DMS53 treated with DMSO at 0.1 percent for 48 hours (cell line): ENCODE measurements at regions not wholly inside any gene's neighbourhood (a gene's known extent, or its start where the extent isn't known, plus 50 kb on each side); places are given as distances from the start of the nearest gene placed in this dataset.

Experiments
- DNase-seq: peaks from one replicate; lab custom pipeline; 2025; ENCODE audit not compliant: unreplicated experiment; lab: John Stamatoyannopoulos, UW

DNA sequence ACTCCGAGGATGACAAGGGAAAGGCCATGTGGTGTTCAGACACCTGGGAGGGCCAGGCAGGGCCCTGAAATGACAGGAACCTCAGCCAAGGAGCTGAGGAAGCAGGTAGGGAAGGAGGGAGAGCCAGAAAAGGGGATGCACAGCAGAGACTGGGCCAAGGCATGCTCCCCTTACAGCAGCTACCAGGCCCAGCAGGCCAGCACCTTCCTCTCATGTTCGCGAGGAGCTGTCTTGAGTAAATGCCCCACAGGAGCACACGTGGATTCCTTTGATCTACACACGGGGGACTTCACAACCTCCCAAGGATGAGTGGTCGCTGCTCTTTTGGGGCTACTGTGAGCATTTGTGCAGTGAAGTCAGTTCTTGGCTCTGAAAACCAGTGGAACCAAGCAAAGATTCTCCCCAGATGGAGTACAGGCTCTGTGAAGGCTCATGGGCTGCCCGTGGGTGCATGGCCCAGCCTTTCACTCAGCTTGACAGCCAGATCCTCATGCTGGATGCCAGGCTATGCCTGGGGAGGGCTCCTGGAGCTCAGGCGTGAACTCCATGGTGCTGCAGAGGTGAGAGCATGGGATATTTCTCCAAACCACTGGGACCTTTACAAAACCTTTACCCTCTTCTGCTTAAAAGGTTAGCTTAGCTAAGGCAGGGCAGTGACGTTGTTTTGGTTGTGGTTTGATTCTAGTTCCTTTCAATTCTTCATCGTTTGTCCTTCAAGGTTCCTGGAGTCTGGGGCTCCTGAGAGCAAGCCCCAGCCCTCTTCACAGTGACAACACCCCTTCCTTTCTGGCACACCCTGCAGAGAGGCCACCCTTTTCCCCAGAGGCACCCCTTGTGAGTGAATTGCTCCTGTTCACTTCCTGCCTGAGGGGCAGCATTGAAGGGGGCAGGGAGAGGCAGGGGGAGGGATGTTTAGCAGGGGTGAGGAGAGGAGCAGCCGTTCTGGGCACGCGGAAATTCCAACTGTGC is 74.2 kb upstream of the ZPBP start:
- no peak for DNase-seq

GRCh38 chr7:50164559-50165170 is 71.6 kb upstream of the ZPBP start:
- no peak for DNase-seq

- no peak for DNase-seq
Measured at GRCh38 chr7:50160206-50160605, 67.2 kb upstream of the ZPBP start.

DNA sequence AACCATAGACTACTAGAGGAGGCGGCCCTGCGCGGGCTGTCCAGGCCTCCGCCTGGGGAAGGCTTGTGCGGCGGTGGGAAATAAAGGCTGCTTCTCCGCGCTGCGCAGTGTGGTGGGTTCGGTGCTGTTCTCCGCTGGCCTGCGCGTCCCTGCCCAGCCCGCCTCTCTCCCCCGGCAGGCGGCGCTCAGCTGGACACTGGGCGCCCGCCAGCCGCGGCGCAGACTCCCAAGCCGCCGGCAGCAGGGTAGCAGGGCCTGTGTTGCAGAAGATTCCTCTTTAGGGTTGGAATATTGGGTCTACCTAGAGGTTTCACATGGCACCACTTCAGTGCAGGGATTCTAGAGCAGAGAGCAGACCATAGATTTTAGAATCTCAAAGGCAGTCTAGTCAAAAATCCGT is 66.1 kb upstream of the ZPBP start:
- no peak for DNase-seq

- no peak for DNase-seq
Measured at GRCh38 chr7:50156706-50157105, 63.7 kb upstream of the ZPBP start.

GRCh38 chr7:50156163-50156562 is 63.1 kb upstream of the ZPBP start:
- no peak for DNase-seq

GRCh38 chr7:50155755-50156154 is 62.7 kb upstream of the ZPBP start:
- DNase-seq = no peak

DNA sequence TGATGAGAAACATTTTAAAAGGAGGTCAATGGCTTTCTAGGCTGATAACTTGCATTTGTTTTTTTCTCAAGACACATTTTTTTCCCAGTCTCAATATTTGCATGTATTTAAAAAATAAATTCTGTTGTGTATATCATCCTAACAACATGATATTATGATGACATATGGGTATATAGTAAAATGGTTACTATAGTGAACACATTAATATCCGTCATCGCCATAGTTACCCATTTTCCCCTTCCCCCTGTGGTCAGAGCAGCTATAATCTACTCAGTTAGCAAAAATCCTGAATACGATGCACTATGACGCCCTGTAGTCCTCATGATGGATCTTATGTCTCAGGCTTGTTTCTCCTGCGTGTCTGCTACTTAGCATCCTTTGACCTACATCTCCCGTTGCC is 60.9 kb upstream of the ZPBP start:
- no peak for DNase-seq

DNA sequence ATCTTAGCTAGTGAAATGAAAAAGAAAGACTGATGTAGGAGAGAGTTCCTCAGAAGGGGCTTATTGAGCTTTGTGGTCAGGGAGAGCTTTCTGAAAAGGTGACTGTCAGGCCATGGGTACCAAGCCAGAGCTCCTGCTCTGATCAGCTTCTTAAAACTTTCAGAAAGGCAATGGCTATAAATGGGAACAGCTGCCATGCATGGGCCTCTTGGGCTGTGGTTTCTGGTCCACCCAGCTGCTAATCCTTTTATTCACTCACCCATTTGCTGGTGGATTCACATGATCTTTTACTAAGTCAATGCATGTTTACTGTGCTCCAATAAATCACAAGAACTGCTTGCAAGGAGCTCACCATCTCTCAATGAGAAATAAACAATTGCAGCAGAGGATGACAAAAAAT is 60.1 kb upstream of the ZPBP start:
- DNase-seq = no peak

DNA sequence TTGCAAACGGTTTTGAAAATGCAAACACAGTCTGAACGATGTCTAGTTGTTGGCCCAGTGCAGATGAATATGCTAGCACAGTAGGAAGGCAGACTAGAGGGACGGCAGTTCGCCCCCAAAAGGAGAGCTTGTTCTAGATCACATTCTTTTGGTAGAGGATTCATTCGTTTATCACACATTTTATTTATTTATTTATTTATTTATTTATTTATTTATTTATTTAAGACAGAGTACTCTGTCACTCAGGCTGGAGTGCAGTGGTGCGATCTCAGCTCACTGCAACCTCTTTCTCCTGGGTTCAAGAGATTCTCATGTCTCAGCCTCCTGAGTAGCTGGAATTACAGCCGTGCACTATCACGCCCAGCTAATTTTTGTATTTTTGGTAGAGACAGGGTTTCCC is 59.4 kb upstream of the ZPBP start:
- no peak for DNase-seq

DNA sequence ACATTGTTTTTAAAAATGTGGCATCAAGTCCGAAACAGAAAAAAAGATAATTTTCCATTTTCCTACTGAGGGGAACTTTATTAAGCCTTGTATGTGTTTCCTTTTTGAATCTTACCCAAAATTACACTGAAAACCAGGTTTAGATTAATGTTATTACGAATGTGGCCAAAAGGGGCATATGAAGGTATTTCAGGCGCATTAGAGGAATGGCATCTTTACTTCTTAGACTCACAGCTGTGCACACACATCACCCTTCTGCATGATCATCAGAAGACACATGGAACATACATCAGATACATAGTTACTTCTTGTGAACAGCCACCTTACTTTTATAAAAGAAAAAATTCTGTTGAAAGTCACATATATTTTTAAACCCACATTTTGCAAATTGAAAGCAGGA is 58.6 kb upstream of the ZPBP start:
- DNase-seq = no peak

DNA sequence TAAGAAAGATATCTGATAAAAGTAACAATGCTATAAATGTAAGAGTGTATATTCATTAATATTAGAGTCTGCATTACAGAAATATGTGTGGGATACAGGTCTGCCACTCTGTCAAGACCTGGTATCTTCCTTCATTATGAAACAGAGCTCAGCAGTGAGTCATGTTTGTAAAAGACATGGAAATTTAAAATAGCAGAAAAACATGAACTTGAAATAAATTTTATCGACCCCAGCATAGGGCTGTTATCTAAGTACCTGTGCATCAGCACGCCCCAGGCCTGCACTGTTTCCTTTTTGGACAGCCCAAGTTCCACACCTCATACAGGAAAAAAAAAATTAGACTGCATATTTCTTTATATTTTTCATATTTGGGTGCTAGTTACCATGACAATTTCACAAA is 58.0 kb upstream of the ZPBP start:
- no peak for DNase-seq

- no peak for DNase-seq
Measured at GRCh38 chr7:50149369-50149768, 56.3 kb upstream of the ZPBP start.

DNA sequence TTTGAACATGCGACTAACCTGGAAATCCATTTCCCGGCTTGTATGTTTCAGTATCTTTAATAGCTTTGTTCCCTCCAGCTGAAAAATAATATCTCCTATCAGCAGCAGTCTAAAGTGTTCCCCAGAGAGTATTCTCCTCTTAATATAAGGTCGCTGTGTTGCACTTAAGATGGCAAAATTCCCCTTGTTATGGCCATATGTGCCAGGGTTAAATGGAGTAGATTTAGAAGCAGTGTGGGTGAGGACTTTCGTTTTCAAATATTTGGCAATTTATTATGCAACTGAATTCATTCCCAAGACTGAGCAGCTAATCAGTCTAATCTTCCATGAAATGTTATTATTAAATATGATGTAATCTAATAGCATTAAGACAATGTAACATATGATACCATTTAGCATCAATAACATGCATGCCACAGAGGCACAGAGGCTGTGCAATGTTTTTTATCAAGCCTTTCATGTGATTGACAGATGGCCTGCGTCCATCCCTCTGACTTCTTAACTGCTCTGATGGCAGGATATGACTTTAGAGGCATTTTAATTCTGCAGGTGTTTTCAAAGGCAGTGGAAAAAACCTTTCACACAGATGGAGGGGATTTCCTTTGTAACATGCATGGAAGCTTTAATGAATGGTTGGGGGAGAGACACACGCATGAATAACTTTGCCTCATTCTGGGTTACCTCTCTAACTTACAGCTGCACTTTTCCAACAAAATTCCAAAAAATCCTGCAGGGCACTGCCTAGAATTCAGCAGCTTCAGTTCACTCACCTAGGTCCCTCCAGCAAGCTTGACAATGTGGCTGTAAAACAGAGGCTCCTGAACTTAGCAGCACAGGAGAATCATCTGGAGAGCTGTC is 55.1 kb upstream of the ZPBP start:
- no peak for DNase-seq

GRCh38 chr7:50146692-50147091 is 53.6 kb upstream of the ZPBP start:
- DNase-seq = no peak

DNA sequence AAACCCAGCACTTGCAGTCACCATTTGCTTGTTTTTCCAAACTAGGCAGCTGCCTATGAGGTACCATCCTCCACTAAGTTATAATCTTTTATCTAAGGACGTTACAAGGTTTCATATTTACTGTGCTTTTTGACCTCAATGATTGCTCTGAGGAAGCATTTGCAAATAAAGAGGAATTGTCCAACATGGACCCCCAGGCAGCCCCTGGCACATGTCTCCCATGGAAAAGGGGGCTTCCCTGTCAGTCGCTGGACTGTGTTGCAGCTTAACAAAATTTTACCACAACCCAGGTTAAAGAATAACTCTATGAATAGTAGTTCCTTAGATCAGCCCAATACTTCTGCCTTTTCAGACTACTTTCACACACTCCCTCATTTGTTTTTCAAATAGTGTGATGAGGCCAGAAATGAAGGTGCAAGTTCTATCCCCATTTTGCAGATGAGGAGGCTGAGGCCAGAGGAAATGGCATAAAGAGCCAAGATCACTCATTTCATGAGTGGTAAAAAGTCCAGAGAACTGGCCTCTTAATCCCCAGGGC is 52.8 kb upstream of the ZPBP start:
- DNase-seq = no peak

DNA sequence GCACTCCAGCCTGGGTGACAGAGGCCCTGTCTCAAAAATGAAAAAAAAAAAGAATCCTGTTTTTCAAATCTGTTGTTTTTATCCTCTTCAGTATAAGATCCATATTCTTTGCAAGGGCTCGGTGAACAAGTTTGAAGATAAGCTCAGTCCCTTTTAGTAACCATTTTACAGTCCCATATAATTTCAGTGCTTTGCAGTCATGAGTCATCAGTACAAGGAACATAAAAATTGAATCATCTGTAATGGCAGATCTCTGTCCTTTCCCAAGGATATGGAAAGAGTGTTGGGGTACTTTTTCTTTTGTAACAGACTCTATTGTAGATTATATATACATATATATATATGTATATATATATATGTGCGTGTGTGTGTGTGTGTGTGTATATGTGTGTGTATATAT is 52.2 kb upstream of the ZPBP start:
- DNase-seq = no peak
